Adrenal gland (tissue), 5 donors: ENCODE measurements at regions not wholly inside any gene's neighbourhood (a gene's known extent, or its start where the extent isn't known, plus 50 kb on each side); places are given as distances from the start of the nearest gene placed in this dataset.

Experiments
- POLR2A ChIP-seq, 2 donors: fragments of 450-650 bp; IDR thresholded peaks; one replicate each; pipeline ENCODE4 v1.6.1; 2017; ENCODE audit warnings: antibody characterized with exemption in 2 of 2, mild to moderate bottlenecking in 2 of 2, moderate library complexity in 1 of 2
- TF ChIP-seq, protein P1 (sequence below), 6 experiments: fragments of 450-650 bp in 4 of 6; fragments of 200-600 bp in 2 of 6; sonication (generic) in 1 of 6; IDR thresholded peaks; 1 replicate in 5 of 6; 2 replicates in 1 of 6; pipeline versions ENCODE4 v1.5.1 to v1.8.0; 2016 to 2021; ENCODE audit warnings: antibody characterized with exemption in 6 of 6, mild to moderate bottlenecking in 2 of 6, moderate library complexity in 1 of 6
- donor health status: DM: no; HTN: no; CAD: no.

DNA sequence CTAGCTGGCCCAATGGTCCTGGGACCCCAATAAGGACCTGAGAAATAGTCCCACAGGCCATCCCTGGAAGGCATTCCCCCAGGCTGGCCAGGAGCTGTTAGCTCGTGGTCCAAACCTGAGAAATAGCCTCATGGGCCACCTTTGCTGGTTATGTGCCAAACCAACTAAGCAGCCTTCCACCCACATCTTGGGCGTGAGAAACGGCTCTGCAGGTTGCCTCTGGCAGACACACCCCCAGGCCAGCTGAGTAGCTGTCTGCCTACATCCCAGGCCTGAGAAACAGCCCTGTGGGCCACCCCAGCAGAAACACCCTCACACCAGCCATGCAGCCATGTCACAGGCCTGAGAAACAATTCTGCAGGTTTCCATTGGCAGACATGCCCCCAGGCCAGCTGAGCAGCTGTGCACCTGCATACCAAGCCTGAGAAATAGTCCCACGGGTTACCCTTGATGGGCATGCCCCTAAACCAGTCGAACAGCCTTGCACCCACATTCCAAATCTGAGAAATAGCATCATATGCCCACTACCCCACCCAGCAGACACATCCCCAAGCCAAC lies 567.8 kb upstream of the ID4 start:
- TF ChIP-seq, protein P1, sequence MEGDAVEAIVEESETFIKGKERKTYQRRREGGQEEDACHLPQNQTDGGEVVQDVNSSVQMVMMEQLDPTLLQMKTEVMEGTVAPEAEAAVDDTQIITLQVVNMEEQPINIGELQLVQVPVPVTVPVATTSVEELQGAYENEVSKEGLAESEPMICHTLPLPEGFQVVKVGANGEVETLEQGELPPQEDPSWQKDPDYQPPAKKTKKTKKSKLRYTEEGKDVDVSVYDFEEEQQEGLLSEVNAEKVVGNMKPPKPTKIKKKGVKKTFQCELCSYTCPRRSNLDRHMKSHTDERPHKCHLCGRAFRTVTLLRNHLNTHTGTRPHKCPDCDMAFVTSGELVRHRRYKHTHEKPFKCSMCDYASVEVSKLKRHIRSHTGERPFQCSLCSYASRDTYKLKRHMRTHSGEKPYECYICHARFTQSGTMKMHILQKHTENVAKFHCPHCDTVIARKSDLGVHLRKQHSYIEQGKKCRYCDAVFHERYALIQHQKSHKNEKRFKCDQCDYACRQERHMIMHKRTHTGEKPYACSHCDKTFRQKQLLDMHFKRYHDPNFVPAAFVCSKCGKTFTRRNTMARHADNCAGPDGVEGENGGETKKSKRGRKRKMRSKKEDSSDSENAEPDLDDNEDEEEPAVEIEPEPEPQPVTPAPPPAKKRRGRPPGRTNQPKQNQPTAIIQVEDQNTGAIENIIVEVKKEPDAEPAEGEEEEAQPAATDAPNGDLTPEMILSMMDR (IDR thresholded peaks at IDR 0.05): no peak
- TF ChIP-seq POLR2A (IDR thresholded peaks at IDR 0.05): no peak
